ENCODE measurements at regions not wholly inside any gene's neighbourhood (a gene's known extent, or its start where the extent isn't known, plus 50 kb on each side); places are given as distances from the start of the nearest gene placed in this dataset.

DNA sequence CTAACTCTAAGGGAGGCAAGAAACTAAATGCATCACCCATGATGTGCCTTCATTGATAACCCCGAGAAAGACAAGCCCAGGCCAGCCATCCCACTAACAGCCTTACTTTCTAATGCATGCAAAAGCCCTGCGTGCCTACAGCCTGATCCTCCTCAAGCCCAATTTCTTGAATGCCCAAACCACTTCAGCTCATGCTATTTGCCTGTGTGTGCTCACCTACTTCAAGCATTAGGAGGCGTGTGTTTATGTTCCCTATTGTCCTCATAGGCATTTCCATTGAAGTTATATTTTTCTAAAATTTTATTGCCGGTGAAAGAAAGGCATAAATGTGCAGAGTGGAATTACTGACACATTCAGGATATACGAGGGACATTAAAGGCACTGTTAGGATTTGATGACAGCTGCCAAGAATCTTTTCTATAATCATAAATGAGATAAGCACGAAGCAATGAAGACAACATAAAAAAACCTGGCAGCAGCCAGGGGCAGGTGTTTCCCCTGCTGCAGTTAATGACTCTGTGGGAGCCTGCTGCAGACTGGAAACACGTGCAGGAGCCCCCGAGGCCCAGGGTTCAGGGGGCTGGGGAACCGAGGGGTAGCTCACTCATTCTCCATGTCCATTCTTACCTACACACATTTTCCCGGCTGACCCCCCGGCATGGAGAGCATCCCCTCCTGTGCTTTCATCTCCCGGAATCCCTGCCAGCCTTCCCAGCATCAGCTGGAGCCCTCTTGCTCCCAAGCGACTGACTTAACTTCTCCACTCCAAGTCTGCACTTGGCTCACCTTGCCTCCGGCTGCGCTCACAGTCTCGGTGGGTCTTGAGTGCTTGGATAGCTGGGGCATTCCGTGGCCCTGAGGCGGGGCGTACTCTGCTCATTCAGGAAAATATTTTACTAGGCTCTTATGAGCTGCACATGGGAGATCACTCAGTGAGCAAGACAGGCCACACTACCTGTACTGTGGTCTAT is 292.3 kb upstream of the SIX2 start:
- peak; percentile 70 for DNase-seq

DNA sequence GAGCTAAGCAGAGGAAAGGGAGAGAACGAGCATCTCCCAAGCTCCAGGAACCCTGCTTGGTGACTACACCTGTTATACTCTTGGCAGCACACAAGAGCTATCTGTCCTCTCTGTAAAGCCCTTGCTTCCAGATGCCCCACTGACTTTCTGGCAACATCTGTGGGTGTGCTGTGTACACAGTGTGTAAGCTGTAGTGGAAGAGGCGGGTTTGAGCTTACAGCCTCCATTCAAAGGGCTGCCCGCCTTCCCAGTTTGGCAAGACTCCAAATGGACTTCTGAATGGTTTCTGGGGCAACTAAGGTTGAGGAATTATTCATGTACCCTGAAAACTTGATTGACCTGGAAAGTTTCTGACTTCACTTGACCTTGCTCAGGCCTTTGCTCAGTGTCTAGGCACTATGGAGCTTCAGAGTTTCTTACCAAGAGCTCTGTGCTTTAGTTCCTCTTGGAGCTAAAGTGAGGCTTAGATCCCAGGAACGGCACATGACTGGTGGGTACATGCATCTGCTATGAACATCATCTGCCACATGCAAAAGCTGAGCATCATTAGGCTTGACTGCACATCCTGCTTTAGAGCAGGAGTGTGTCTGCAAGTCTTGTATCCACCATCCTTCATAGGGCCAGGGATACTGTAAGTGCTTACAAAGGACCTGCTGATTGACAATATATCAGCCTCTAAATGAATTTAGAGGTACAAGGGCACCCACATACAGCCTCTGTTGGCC is 290.9 kb upstream of the SIX2 start:
- peak; percentile 77 for DNase-seq

DNA sequence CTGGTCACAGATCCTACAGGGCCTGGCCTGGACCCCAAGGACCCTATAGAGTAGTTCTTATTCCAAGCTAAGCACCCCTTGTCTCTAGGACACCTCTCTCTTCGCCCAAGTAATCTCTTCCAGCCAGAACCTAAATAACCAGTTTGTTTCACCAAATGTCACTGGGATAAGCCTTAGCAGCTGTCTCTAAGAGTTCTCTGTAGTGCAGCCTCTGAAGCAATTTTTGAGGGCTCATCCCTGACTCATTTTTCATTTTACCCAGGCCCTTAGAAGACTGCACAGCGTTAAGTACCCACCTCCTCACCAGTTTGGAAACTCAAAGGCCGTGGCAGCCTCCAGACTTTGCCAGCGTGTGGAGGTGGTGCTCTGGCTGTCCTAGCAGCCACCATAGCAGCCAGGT is 290.1 kb upstream of the SIX2 start:
- DNase-seq = no peak

DNA sequence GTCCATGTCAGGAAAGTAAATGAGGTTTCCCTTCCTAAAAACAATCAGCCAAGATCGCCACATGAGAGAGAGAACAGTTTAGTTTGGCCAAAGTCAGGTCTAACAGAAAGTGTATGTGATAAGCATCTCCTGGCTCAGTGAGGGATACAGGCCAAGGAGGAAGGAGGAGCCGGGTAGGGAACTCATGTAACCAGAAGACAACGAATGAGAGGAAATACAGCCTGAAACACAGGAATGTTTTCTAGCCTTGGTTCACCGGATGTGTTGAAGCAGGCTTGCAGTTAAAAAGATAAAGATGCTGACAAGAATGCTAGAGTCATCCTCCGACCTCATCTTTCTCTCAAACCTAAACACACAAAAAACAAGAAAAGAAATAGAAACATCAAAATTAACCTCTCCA is 283.9 kb upstream of the SIX2 start:
- no peak for DNase-seq

DNA sequence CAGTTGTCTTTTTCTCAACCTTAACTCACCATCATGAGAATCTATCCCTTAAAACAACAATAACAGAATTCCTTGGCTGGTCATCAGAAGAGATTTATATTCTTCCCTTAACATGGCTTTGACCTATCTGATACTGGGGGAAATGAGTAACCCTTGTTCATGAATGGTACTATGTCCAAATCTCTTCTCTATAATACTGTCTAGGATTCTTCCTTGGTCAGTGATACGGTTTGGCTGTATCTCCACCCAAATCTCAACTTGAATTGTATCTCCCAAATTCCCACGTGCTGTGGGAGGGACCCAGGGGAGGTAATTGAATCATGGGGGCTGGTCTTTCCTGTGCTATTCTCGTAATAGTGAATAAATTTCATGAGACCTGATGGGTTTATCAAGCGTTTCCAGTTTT is 282.0 kb upstream of the SIX2 start:
- no peak for DNase-seq

DNA sequence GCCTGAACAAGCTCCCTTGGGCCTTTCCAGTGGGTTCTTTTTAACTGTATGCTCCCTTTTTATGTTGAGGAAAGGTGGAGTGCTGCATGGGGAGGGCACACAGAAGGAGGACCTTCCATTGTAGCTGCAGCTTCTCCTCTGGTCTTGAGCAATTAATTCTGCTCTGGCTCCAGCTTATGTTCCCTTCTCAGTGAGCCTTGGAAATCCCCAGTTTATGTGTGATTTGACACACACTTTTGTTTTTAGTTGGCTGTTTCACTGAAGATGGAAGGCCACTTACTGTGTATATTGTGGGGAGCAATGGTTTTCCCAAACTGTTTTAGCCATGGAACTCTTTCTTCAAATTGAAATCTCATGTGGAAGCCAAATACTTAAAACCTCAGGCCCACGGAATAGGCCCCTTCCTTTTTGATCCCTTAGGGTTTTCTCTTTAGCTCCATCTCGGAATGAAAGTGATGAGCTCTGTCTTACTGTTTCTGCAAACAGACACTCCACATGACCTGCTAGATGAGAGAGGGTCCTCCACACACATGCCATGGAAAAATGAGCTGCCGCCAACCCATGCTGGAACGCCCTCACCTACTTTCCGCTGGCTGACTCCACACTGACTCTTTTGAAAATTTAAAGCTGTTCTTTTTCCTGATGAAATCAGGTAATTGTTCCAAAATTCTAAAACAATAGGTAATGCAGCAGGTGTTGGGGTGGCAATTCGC is 280.9 kb upstream of the SIX2 start:
- DNase-seq = no peak

DNA sequence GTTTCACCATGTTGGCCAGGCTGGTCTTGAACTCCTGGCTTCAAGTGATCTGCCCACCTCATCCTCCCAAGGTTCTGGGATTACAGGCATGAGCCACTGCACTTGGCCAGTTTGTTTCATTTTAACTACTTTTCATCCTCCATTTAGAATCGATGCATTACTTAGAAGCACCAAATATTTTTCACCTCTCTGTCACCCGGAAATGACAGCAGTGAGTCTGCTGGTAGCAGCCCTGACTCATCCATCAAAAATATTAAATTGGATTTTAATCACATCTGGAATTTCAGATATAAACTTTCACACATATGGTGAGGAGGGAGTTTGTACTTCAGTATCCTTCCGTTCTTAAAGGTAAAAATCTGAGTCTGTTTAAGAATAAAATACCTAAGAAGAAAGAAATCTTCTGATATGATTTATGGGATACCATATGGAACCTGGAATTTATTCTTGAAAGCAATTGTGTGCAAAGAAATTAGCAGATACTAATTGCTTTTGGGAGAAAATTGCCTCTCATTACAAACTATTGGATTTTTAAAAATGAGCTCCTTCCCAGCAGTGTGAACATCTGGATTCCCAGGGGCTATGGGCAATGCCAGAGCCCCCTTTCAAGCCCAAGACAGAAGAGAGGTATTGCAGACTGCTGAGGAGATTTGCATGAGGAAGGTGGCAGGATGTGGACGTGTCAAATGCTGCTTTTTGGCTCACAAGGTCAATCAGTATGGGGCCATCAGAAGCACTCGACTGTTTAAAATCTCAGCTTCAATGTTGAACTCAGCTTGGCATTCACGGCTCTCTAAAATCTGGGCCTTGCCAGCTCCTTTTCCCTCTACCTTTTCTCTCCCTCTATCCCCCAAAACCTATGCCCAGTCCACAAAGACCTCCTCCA is 279.5 kb upstream of the SIX2 start:
- DNase-seq = no peak

DNA sequence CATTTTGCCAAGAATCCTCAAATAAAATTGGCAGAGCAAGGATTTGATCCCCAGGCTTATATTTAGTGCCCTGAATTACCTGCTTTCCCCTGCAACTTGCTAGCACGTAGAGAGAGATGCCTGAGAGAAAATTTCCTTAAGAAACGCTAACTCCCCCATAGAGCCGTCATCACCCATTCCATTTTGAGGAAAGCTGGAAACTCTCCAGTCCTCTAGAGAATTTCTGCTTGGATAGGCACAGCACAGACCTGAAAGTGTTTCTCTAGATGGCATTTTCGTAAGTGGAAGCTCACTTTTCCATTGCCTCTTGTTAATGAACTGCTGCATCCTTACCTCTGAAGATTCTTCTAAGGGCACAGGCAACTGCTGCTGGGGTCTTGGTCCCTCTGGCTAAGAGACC is 277.8 kb upstream of the SIX2 start:
- DNase-seq = no peak

DNA sequence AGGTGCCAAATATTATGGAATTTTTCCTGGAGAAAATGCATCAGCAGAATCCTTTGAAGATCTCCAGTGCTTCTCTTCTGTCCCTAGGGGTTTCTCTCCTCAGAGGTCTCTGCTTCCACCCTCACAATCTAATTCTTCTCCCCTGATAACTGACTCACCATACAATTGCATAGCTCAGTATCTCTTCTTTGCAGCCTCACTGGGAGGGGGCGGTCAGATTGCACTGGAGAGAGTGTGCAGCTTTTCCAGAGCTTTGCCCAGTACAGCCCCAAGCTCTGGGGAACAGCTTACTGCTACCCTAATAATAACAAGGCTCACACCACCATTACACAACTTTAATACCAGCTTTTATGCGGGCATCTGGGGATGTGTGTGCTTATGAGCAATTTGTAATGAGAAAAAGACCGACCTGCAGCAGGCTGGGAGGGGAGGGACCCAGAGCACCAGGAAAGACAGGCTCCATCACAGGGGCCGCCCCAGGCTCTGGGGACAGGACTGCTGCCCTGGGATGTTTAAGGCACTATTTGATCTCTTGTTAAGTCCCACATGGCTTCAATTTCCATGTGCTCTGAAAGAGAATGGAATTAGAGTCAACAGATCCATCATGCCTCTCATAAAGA is 276.6 kb upstream of the SIX2 start:
- no peak for DNase-seq

DNA sequence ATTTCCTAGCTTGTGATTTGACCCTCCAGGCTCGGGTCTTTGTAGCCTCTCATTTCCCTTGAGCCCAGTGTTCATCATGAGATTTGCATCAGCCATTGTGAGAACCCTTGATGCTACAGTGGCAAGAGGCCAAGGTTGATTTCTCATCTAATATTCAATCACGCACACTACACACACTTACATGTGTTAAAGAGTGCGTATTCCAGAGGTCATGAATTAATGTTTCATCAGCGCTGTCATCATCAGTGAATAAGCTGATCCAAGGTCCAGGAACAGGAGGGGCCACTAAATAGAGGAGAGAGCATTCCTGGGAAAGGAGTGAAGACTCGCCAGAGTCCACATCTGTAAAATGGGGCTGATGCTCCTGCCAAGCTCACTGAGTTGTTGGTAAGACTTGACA is 276.1 kb upstream of the SIX2 start:
- no peak for DNase-seq

DNA sequence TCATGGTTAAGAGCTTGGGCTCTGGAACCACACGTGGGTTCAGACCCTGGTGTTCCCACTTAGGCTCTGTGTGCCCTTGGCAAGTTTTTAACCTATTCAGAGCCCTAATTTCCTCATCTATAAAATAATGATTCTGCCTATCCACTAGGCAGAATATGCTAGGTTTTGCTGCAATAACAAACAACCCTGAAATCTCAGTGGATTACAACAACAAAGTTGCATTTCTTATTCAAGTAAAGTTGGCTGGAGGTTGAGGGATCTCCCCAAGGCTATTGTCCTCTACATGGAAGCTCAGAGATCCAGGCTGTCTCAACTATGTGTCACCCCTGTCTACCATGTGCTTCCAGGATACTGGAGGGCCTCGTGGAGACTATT is 275.4 kb upstream of the SIX2 start:
- no peak for DNase-seq

DNA sequence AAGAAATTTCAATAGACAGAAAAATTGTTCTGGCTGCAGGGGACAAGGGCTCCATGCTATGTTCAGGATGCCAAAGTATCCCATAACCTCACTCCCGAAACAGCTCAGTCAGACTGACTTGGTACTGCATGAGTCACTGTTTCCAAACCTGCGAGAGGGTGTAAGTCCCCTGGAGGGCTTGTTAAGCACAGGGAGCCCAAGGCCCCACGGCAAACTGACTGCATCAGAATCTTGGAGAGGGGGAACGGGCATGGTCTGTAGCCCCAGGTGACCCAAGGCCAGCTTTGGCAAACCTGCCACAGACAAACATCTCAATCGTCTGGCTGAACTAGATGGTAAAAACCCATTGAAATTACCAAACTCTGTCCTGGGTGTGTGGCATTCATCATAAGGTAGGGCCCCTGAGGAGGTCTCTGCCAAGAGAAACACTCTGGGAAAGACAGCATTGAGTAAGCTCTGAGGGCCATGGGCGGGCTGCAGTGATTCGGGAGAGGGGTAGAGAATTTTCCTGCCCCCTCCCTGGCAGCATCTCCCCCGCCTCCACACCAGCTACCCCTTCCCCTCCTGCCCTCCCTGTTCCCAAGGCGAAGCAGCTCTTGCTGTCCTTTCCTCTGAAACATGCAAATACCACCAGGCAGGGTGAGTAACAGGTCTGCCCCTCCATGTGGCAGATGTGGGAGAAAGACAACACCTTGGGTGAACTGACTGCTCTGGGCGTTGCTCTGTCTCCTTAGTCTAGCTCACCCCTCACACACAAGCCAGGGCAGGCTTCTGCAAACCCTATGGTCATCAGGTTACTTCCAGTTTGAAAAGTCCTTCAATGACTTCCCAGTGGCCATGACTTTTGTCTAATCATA is 274.7 kb upstream of the SIX2 start:
- no peak for DNase-seq

DNA sequence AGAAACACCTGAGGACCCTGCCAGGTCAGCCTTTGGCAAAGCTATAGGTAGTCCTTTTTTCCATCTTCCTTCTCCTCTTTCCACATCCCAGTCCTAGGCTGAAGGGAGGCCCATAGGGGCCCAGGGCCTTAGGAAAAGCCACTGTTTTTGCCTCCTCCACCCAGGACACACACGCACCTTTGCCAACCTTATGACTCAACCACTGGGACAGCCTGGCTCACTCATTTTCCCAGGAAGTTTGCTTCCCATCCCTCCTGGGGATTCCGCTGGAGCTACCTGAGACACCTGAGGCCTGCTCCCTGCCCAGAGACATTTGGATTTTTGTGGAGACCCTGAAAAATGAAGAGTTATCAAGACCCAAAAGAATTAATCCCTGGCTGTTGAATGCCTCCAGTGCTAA is 273.4 kb upstream of the SIX2 start:
- no peak for DNase-seq

DNA sequence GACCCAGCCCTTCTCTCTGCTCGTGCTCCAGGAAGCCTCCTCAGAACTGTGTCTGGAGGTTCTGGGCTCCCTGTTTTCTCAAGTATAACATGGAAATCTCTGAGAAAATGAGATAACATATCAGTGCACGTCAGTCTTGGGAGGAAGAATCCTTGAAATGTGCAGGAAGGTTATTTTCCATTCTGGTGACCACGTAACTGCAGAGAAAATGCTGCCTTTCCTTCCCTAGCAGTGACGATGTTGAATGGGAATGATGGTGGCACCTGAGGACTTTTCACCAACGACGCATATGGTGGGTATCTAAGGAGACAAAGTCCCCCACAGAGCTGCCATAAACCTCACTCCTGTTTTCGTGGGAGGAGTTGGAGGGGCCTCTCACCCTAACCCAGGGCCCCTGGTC is 272.1 kb upstream of the SIX2 start:
- DNase-seq = no peak

DNA sequence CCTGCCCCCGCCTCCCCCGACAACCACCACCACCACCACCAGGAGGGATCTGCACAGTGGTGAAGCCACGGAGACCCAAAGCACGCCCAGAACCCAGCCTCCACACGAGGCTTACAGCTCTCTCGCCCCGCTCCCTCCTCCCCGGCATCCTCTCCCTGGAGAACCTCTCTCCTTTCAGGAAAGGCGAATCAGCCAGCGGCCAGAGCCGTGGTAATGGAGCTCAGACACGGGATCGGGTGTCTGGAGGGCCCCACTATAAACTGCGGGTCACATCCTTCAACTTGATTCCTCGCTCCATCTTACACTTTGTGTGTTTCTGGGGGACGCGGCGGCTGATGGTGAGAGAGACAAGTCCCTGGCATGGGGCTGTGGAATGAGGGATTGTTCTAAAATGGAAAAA is 271.5 kb upstream of the SIX2 start:
- DNase-seq = no peak

DNA sequence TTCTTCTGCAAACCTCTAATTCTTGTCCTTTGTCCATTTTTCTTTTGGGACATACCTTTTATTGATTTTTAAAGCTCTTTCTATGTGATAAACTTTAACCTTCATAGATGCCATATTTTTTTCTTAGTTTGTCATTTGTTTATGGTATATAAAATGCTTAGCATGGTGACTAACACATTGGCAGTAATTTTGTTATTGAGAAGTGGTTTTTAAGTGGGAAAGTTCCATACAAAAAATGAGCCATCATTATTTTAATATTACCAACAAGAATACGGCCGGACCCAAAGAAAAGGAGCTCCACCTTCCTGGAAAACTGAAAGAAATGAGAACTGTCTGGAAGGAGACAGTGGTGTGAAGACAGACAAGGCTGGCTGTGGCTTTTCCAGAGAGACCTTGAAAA is 270.1 kb upstream of the SIX2 start:
- DNase-seq = no peak

DNA sequence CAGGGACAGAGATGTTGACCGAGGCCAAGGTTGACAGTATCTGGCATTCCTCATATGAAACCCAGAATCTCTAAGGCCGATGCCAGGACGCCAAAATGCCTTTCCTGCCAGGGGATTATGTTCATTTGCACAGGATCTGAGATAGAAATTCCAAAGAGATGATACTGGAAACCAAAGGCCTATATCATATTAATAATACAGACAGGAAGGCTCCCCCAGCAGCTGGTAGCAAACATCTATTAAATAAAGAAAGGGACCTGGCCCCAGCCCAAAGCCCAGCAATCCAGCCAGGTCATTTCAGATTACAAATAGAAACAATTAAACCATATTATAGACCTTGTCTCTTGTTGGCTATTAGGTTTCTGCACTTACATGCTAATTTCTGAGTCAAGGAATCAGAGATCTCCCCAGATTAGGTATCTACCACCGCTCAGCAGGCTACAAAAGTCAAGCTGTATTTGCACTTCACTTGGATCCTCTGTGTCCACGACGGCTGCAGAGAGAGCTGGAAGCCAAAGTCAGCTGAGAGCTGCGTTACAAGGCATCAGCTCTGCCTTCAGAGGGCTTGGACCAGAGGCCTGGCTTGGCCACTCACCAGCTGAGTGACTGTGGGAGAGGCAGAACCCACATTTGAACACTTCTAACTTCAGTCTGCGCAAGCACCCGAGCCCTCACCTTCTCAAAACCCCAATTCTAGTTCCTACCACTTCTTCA is 269.3 kb upstream of the SIX2 start:
- DNase-seq = peak; percentile 52

DNA sequence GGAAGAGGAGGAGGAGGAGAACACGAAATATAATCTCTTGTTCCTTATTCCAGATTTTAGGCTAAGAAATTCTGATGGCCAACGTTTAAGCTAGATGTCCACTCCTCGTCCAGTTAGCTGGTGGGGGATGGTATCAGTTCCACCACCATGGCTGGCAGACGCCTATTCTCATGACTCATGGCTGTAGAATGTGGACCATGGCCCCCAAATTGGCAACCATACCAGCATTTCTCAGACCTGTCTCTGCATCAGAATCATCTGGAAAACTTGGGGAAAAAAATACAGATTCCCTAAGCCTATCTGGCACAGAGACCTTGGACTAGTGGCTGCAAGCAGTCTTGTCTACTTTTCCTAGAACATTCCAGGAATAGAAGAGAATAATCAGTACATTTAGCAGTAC is 267.7 kb upstream of the SIX2 start:
- no peak for DNase-seq

DNA sequence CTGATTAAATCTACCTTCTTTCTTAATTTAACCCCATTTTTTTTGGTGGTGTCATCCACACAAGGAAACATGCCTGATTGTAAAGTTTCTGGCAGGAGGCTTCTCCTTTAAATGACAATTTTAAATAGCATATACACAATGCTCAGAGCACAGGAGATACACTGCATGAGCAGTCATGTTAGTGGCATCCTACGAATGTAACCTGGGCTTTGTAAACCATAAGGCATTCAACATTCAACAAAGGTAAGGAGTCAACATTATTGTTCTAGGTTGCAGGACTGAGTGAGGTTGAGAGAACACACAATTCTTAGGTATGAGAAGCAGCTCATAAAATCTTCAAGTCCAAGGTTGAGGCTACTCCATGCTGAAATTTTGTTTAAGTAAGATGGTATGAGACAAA is 266.6 kb upstream of the SIX2 start:
- DNase-seq = no peak

DNA sequence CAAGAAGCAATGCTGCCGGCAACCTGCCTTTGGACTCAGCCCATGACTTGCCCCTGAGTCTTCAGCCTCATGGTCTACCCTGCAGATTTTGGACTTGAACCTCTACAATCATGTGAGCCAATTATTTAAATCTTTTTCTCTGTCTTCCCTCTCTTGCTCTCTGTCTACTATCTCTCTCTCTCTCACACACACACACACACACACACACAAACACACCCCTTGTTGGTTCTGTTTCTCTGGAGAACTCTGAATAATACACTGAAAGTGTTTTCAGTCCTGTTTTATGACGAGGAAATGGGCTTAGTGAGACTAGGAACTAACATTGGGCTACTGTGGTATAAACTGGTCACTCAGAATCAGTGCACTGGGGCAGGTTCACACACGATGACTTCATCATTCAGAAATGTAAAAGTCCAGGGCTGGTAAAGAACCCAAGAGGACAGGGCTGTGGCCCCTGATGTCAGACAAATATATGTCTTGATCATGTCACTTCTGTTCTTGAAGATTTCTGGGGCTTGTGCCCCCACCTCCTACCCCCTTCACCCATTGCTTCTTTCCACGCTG is 266.1 kb upstream of the SIX2 start:
- no peak for DNase-seq

Data from SHP77 treated with DMSO at 0.1 percent for 48 hours (cell line).